Stimulated activated CD4-positive, alpha-beta T cell treated with anti-CD3 and anti-CD28 coated beads, Interleukin-15, amount 100 ng/mL, for 24 hours (primary cell): ENCODE measurements at regions not wholly inside any gene's neighbourhood (a gene's known extent, or its start where the extent isn't known, plus 50 kb on each side); places are given as distances from the start of the nearest gene placed in this dataset.

Experiments used
- DNase-seq: peaks from one replicate; pipeline ENCODE4 v3.0.0-alpha.2; 2020

- DNase-seq = no peak
Measured at GRCh38 chr5:87868792-87869191, 399.9 kb downstream of the TMEM161B start.

DNA sequence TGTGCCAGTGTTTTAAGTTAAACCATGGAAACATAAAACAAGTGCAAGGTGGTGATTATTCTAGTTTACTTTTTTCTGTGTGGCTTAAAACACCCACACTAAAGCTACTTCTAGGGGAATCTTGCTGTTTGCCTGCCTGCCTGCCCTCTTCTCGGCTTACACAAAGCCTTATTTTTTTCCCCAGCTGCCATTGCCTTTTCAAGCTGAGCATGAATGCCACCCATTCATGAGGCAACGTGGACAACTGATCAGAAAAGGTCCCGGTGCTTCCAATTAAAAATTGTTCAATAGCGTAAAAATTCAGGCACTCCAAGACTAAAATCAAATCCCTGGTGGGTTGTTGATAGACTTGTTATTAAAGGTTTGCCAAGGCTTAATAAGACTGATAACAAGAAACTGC lies 401.4 kb downstream of the TMEM161B start:
- DNase-seq = no peak

DNA sequence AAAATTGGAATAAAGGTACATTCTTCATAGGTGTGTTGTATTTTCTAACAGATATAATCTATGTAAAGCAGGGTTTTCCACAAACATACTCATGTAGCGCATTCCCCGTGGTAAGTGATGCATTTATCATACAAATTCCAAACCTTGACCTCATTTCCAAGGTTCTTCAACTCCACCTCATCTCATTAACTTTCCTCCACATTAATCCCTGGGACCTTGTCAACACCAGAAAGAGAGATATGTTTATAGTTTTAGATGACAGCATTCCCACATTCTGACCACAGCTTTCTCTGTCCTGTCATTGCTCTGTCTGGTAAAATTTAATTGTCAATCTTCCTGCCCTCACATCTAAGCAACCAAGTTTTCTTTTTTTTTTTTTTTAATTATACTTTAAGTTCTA lies 415.1 kb downstream of the TMEM161B start:
- DNase-seq = no peak

DNA sequence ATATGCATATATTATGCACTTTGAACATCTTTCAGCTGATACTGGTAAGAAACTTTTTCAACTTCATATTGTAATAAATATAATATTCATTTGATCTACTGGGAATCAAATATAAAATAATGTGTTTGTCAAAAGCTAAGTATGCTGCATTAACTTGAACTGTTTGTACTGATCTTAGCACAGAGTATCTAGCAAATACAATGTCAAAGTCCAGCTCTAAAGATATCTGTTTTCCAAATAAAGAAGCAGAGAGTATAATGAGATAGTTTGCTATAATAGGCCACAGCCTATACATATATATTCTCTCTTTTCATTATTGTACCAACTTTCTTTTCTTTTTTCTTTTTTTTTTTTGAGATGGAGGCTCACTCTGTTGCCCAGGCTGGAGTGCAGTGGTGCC lies 417.0 kb downstream of the TMEM161B start:
- no peak for DNase-seq

GRCh38 chr5:87850843-87851242 lies 417.8 kb downstream of the TMEM161B start:
- DNase-seq = no peak

DNA sequence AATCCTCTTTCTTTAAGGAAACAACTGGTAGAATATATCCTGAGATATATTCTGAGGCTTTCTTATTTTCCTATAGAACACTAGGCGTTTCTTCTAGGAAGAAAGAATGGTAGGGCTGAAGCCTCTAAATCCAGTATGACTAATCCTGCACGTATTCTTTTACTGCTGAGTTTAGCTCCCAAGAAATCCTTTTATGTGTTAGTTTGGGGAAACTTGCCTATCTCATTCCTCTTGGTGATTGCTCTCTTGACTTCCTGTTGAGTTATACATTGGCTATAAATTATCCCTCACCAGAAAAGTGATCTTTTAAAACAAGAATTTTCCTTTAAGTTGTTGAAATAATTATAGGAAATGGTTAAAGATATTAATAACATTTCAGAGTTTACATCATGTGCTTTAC lies 422.9 kb downstream of the TMEM161B start:
- no peak for DNase-seq

GRCh38 chr5:87844866-87845265 lies 423.8 kb downstream of the TMEM161B start:
- no peak for DNase-seq

- DNase-seq = no peak
Measured at GRCh38 chr5:87844449-87844848, 424.2 kb downstream of the TMEM161B start.

DNA sequence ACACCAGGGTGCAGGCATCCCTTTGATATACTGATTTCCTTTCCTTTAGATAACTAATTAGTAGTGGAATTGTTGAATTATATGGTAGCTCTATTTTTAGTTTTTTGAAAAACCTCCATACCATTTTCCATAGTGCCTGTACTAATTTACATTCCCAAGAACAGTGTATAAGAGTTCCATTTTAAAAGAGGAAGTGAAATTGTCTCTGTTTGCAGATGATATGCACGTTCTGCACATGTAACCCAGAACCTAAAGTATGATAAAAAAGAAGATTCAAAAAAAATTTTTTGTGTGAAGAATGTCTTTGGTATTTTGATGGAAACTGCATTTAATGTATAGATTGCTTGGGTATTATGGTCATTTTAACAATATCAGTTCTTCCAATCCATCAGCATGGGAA lies 424.0 kb upstream of the CCNH start:
- no peak for DNase-seq

DNA sequence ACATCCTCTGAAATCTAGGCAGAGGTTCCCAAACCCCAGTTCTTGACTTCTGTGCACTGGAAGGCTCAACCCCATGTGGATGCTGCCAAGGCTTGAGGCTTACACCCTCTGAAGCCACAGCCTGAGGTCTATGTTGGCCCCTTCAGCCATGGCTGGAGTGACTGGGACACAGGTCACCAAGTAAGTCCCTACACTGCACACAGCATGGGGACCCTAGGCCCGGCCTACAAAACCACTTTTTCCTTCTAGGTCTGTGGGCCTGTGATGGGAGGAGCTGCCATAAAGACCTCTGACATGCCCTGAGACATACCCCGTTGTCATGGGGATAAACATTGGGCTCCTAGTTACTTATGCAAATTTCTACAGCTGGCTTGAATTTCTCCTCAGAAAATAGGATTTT lies 418.8 kb upstream of the CCNH start:
- DNase-seq = no peak

DNA sequence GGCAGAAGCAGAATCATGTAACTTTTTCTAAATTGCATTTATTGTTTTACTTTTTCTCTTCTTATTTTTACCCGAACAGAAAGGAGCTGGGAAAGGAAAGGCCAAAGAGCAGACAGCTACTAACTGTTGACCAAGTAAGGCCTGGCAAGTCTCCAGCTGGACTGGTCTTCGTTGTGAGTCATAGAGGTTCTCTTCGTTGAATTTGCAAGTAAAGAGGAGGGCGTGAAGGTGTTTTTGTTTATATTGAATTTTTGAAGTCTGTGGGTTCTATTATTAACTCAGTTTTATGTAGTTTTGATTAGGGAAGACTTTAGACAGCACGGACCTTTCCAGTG lies 416.5 kb upstream of the CCNH start:
- no peak for DNase-seq

- no peak for DNase-seq
Measured at GRCh38 chr5:87828545-87829216, 416.0 kb upstream of the CCNH start.

- DNase-seq = no peak
Measured at GRCh38 chr5:87827539-87827938, 414.8 kb upstream of the CCNH start.

DNA sequence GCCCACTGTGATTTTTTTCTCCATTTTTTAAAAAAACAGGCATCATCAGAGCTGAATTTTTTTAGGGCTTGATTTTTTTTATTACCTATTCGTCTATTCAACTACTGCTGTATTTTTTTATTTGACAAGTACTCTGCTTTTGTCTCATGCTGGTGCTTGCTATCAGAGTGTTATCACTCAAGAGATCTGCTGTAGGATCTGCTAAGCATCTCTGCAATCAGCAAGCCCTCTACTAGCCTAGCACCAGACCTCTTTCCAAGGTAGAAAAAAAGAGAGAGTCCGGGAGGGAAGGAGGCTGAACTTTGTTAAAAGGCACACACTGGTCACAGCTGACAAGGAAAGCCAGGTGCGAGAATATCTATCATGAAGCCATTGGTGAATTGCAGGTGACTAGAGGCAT lies 413.8 kb upstream of the CCNH start:
- no peak for DNase-seq

DNA sequence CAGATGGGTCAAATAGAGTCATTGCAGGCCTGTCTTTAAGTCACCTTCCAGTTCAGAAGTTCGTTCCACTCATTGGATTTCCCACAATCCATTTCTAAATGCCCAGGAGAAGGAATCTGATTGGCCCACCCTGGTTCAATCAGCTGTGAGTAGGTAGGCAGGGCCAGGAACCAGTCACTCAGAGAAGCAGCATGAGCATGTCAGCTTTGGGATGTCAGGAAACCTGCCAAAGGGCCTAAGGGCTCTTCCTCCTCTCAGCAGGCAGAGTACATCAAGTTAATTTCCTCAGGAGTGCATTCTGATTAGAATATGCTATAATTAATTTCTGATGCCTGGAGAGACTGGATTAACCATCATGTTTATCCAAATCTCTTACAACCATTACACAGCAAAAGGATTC lies 412.9 kb upstream of the CCNH start:
- DNase-seq = no peak

DNA sequence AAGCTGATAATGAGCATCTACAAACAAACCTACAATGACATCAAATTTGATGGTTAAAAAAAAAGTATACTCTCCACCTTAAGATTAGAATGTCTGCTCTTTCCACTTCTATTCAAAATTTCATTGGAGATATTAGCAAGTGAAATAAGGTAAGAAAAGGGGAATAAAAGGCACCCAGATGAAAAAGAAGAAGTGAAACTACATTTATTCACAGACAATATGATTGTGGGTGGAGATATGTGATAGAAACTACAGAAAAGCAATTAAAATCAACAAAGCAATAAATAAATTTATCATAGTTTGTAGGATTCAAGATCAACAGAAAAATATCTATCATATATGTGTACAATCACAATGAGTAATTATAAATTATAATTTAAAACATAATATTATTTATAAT lies 395.1 kb upstream of the CCNH start:
- DNase-seq = no peak

DNA sequence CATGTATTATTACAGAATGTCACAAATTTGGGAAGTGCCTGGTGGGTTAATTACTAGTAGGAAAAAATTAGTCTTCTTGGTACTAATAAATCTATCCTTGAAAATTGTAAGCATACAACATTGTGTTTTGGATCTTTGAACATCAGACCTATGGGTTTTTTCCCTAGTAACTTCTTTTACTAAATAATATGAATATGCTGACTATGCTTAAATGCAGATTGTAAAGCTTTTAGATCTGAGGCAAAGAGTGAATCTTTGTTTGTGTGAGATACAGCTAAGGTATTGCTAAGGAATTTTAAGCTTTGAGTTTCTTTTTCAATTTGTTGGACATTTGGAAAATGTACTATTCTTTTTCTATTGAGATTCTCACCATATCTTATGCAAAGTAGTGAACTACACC lies 390.6 kb upstream of the CCNH start:
- no peak for DNase-seq

DNA sequence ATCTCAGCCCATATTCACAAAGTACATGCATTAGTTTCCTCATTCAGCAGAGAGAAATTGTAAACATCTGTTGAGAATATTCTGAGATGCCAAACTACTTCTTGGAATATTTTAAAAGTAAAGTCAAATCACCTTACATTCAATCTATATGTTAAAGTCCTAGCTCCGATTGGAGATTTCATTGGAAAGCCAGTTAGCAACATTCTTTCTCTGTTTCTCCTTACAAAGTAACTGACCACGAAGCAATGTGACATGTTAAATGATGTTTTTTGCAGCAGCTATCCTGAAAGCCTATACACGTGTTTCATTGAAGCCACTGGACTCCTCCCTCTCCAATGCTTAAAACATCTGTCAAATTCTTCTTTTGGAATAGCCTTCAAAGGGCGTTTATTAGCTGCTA lies 379.1 kb upstream of the CCNH start:
- no peak for DNase-seq

- no peak for DNase-seq
Measured at GRCh38 chr5:87788416-87788815, 375.7 kb upstream of the CCNH start.

DNA sequence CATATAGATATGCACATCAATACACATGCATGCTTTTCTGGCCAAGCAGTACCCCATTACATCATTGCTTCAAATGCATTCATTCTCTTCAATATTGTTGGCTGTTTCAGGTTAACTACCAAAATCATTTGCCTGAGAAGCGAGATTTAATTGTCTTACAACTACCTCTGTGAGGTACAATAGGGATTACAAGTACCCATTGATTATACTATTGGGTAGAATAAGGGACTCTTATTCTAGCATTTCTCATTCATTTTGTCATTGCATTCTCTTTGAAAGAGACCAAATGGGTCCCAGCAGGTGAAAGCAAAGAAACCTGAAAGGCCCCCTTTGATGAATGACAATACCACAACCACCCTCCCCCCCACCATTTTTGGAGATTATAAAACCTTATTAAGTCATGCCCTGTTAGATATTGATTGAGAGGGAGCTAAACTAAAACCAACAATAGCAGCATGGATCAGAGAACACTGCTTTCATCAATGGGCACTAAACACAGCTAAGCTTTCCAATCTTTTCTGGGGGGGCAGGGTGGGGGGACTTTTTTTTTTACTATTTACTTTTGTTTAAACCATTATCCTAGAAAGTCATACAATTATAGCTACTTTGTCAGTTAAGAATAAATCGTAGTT lies 375.0 kb upstream of the CCNH start:
- DNase-seq = no peak

DNA sequence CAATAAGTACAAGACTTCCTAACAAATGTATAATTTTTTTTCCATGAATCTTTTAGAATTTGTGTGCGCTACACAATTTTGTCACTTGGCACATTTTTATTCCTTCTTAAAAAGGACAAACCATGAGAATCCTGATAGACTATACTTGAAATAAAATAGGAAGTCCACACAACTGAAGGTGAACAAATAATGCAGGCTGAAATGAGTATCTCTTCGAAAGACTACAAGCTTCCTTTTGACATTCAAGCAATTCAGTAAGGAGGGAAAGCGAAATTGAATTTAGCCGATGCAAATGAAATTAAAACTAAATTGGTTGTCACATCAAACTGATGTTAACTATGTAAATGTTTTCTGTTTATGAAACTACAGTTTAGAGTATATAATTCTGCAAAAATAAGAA lies 374.4 kb upstream of the CCNH start:
- DNase-seq = no peak

- no peak for DNase-seq
Measured at GRCh38 chr5:87786471-87786870, 373.7 kb upstream of the CCNH start.

GRCh38 chr5:87785554-87786335 lies 373.0 kb upstream of the CCNH start:
- DNase-seq = no peak

GRCh38 chr5:87784879-87785495 lies 372.3 kb upstream of the CCNH start:
- no peak for DNase-seq
